Hepatocyte (in vitro differentiated cells): ENCODE measurements at regions not wholly inside any gene's neighbourhood (a gene's known extent, or its start where the extent isn't known, plus 50 kb on each side); places are given as distances from the start of the nearest gene placed in this dataset.

Experiments
- CTCF ChIP-seq: fragments of 200-600 bp; sonication (generic); IDR thresholded peaks from 2 replicates; pipeline ENCODE4 v1.5.1; 2016; ENCODE audit warnings: antibody characterized with exemption, mild to moderate bottlenecking; ENCODE audit not compliant: poor library complexity
- EZH2 ChIP-seq: fragments of 200-600 bp; sonication (generic); IDR thresholded peaks from 2 replicates; pipeline ENCODE4 v1.6.1; 2016; ENCODE audit warnings: antibody characterized with exemption, mild to moderate bottlenecking, borderline replicate concordance

GRCh38 chr4:181245326-181245725, 997.9 kb upstream of the TENM3 start:
- no peak for TF ChIP-seq CTCF
- TF ChIP-seq EZH2 = no peak
